UCSD-AML1 (cell line): ENCODE measurements at regions not wholly inside any gene's neighbourhood (a gene's known extent, or its start where the extent isn't known, plus 50 kb on each side); places are given as distances from the start of the nearest gene placed in this dataset.

Source experiments
- DNase-seq: peaks from one replicate; lab custom pipeline; 2025; ENCODE audit not compliant: unreplicated experiment; lab: John Stamatoyannopoulos, UW

GRCh38 chr7:15783987-15784693, 97.7 kb upstream of the MEOX2 start:
- no peak for DNase-seq

GRCh38 chr7:15782656-15783055, 96.2 kb upstream of the MEOX2 start:
- no peak for DNase-seq

GRCh38 chr7:15781944-15782343, 95.5 kb upstream of the MEOX2 start:
- no peak for DNase-seq

- no peak for DNase-seq
Measured at GRCh38 chr7:15780271-15780670, 93.8 kb upstream of the MEOX2 start.

GRCh38 chr7:15778191-15778590, 91.7 kb upstream of the MEOX2 start:
- no peak for DNase-seq

GRCh38 chr7:15765753-15766152, 79.3 kb upstream of the MEOX2 start:
- no peak for DNase-seq

GRCh38 chr7:15764851-15765382, 78.4 kb upstream of the MEOX2 start:
- no peak for DNase-seq

- DNase-seq, result no peak
Measured at GRCh38 chr7:15764010-15764409, 77.5 kb upstream of the MEOX2 start.

GRCh38 chr7:15757041-15758000, 70.8 kb upstream of the MEOX2 start:
- DNase-seq, result no peak

GRCh38 chr7:15755061-15755460, 68.6 kb upstream of the MEOX2 start:
- DNase-seq, result no peak

- DNase-seq, result no peak
Measured at GRCh38 chr7:15753887-15754579, 67.5 kb upstream of the MEOX2 start.

GRCh38 chr7:15752377-15752776, 65.9 kb upstream of the MEOX2 start:
- no peak for DNase-seq

- no peak for DNase-seq
Measured at GRCh38 chr7:15751191-15751701, 64.8 kb upstream of the MEOX2 start.

- no peak for DNase-seq
Measured at GRCh38 chr7:15750727-15751126, 64.2 kb upstream of the MEOX2 start.

GRCh38 chr7:15749631-15750030, 63.1 kb upstream of the MEOX2 start:
- no peak for DNase-seq

- DNase-seq, result no peak
Measured at GRCh38 chr7:15747712-15748111, 61.2 kb upstream of the MEOX2 start.

- DNase-seq, result no peak
Measured at GRCh38 chr7:15747301-15747700, 60.8 kb upstream of the MEOX2 start.

- DNase-seq, result no peak
Measured at GRCh38 chr7:15743926-15744480, 57.5 kb upstream of the MEOX2 start.

GRCh38 chr7:15737601-15738000, 51.1 kb upstream of the MEOX2 start:
- no peak for DNase-seq
